ENCODE measurements at regions not wholly inside any gene's neighbourhood (a gene's known extent, or its start where the extent isn't known, plus 50 kb on each side); places are given as distances from the start of the nearest gene placed in this dataset.
"Not testable (repeated sequence)": the region's sequence is repeated elsewhere in the genome, so short reads cannot be mapped to it uniquely, and the experiment has no call there.

GRCh38 chr2:211203986-211204385 is 647.6 kb downstream of the CPS1 start:
- no peak for DNase-seq (ENCODE audit: low read depth)
- TF ChIP-seq CTCF (IDR thresholded peaks at IDR 0.05; ENCODE audit: low read depth, low read length, missing control alignments): no peak
- in situ Hi-C loops (cut with HindIII; ENCODE audit: low sequenced_read_pairs): no loop called here
- no peak overlapping the region for H3K4me3 ChIP-seq (ENCODE audit: low read depth, low read length)

DNA sequence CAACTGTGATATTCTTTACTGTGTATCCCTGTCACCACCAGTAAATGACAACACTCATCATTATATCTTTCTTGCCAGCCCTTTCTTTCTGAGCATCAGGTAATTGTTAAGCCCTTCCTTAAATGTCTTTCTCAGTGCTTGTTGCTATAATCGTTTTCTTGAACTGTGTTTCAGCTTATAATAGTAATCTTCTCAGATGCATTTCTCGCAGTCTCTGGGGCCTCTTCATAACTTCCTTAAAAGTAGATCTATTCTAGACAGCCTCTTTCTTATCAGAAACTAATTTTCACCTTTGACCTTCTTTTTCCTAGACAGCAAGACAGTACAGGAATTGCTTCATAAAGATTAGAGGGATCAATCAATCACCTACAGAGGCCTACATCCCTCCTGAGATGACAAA is 648.1 kb downstream of the CPS1 start:
- DNase-seq (ENCODE audit: low read depth): no peak
- no peak overlapping the region for H3K4me3 ChIP-seq (ENCODE audit: low read depth, low read length)
- in situ Hi-C loops (cut with HindIII; ENCODE audit: low sequenced_read_pairs): no loop called here
- no peak for TF ChIP-seq CTCF (IDR thresholded peaks at IDR 0.05; ENCODE audit: low read depth, low read length, missing control alignments)

- H3K4me3 ChIP-seq (ENCODE audit: low read depth, low read length): no peak overlapping the region
- TF ChIP-seq CTCF (IDR thresholded peaks at IDR 0.05; ENCODE audit: low read depth, low read length, missing control alignments): no peak
- in situ Hi-C loops (cut with HindIII; ENCODE audit: low sequenced_read_pairs): no loop called here
- no peak for DNase-seq (ENCODE audit: low read depth)
These were observed 648.5 kb downstream of the CPS1 start for GRCh38 chr2:211204902-211205301.

- TF ChIP-seq CTCF (IDR thresholded peaks at IDR 0.05; ENCODE audit: low read depth, low read length, missing control alignments): no peak
- DNase-seq (ENCODE audit: low read depth): no peak
- H3K4me3 ChIP-seq (ENCODE audit: low read depth, low read length): no peak overlapping the region
- in situ Hi-C loops (cut with HindIII; ENCODE audit: low sequenced_read_pairs): no loop called here
These were observed 649.0 kb downstream of the CPS1 start for GRCh38 chr2:211205358-211205757.

DNA sequence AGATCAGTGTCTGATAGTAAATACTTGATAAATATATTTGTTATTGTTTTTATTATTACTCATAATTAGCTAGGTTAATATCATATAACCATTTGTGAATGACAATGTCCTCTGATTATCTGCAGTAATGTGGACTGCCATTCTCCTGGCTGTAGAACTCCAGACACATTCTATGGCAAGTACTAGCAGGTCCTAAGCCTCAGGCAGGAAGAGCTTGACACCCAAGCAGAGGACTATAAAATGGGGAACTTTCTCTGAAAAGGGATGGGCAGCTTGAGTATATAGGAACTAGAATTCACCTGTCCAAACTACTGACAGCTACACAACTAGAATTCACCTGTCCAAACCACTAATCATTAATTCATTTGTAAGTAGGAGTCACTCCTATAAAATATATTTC is 649.4 kb downstream of the CPS1 start:
- DNase-seq (ENCODE audit: low read depth): no peak
- in situ Hi-C loops (cut with HindIII; ENCODE audit: low sequenced_read_pairs): no loop called here
- TF ChIP-seq CTCF (IDR thresholded peaks at IDR 0.05; ENCODE audit: low read depth, low read length, missing control alignments): no peak
- no peak overlapping the region for H3K4me3 ChIP-seq (ENCODE audit: low read depth, low read length)

- in situ Hi-C loops (cut with HindIII; ENCODE audit: low sequenced_read_pairs): no loop called here
- no peak for DNase-seq (ENCODE audit: low read depth)
- no peak overlapping the region for H3K4me3 ChIP-seq (ENCODE audit: low read depth, low read length)
- TF ChIP-seq CTCF (IDR thresholded peaks at IDR 0.05; ENCODE audit: low read depth, low read length, missing control alignments): no peak
These were observed 659.8 kb downstream of the CPS1 start for GRCh38 chr2:211216221-211216620.

- in situ Hi-C loops (cut with HindIII; ENCODE audit: low sequenced_read_pairs); H3K4me3 ChIP-seq (ENCODE audit: low read depth, low read length); DNase-seq (ENCODE audit: low read depth): not testable (repeated sequence)
These were observed 663.1 kb downstream of the CPS1 start for GRCh38 chr2:211219548-211219947.
